ENCODE measurements at regions not wholly inside any gene's neighbourhood (a gene's known extent, or its start where the extent isn't known, plus 50 kb on each side); places are given as distances from the start of the nearest gene placed in this dataset.
"Not testable (repeated sequence)": the region's sequence is repeated elsewhere in the genome, so short reads cannot be mapped to it uniquely, and the experiment has no call there.

- TF ChIP-seq, protein P1, sequence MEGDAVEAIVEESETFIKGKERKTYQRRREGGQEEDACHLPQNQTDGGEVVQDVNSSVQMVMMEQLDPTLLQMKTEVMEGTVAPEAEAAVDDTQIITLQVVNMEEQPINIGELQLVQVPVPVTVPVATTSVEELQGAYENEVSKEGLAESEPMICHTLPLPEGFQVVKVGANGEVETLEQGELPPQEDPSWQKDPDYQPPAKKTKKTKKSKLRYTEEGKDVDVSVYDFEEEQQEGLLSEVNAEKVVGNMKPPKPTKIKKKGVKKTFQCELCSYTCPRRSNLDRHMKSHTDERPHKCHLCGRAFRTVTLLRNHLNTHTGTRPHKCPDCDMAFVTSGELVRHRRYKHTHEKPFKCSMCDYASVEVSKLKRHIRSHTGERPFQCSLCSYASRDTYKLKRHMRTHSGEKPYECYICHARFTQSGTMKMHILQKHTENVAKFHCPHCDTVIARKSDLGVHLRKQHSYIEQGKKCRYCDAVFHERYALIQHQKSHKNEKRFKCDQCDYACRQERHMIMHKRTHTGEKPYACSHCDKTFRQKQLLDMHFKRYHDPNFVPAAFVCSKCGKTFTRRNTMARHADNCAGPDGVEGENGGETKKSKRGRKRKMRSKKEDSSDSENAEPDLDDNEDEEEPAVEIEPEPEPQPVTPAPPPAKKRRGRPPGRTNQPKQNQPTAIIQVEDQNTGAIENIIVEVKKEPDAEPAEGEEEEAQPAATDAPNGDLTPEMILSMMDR (IDR thresholded peaks at IDR 0.05; ENCODE audit: poor library complexity, severe bottlenecking) = no peak
- Histone ChIP-seq H3K4me3 (ENCODE audit: severe bottlenecking) (no peak overlapping the region), H3K4me1 (ENCODE audit: insufficient read depth, poor library complexity, severe bottlenecking) (no peaks in the 10 kb centered on the region), H3K36me3 (ENCODE audit: low read depth) (no peaks in the 10 kb centered on the region), H3K9me3 (ENCODE audit: severe bottlenecking) (no peaks in the 10 kb centered on the region), H3K27ac (ENCODE audit: poor library complexity, severe bottlenecking) (no peak overlapping the region), H3K27me3 (ENCODE audit: insufficient read depth, poor library complexity, severe bottlenecking) (no peaks in the 10 kb centered on the region)
- ATAC-seq (ENCODE audit: low read depth) = no peak
- no peak for DNase-seq (ENCODE audit: low spot score)
These were observed 101.6 kb upstream of the CTSV start for GRCh38 chr9:97140566-97140965.

- H3K4me1 ChIP-seq (ENCODE audit: insufficient read depth, poor library complexity, severe bottlenecking) = no peaks in the 10 kb centered on the region
- no peaks in the 10 kb centered on the region for H3K9me3 ChIP-seq (ENCODE audit: severe bottlenecking)
- H3K27me3 ChIP-seq (ENCODE audit: insufficient read depth, poor library complexity, severe bottlenecking) = no peaks in the 10 kb centered on the region
- no peak overlapping the region for H3K4me3 ChIP-seq (ENCODE audit: severe bottlenecking)
- TF ChIP-seq, protein P1 (IDR thresholded peaks at IDR 0.05; ENCODE audit: poor library complexity, severe bottlenecking) = no peak
- no peak for DNase-seq (ENCODE audit: low spot score)
- ATAC-seq (ENCODE audit: low read depth) = no peak
- no peak overlapping the region for H3K27ac ChIP-seq (ENCODE audit: poor library complexity, severe bottlenecking)
- no peaks in the 10 kb centered on the region for H3K36me3 ChIP-seq (ENCODE audit: low read depth)
These were observed 97.5 kb upstream of the CTSV start for GRCh38 chr9:97136421-97136820.

GRCh38 chr9:97133966-97134365, 95.0 kb upstream of the CTSV start:
- H3K27me3 ChIP-seq (ENCODE audit: insufficient read depth, poor library complexity, severe bottlenecking); DNase-seq (ENCODE audit: low spot score); H3K4me3 ChIP-seq (ENCODE audit: severe bottlenecking); ATAC-seq (ENCODE audit: low read depth); H3K9me3 ChIP-seq (ENCODE audit: severe bottlenecking); H3K4me1 ChIP-seq (ENCODE audit: insufficient read depth, poor library complexity, severe bottlenecking); H3K27ac ChIP-seq (ENCODE audit: poor library complexity, severe bottlenecking); H3K36me3 ChIP-seq (ENCODE audit: low read depth): not testable (repeated sequence)

DNA sequence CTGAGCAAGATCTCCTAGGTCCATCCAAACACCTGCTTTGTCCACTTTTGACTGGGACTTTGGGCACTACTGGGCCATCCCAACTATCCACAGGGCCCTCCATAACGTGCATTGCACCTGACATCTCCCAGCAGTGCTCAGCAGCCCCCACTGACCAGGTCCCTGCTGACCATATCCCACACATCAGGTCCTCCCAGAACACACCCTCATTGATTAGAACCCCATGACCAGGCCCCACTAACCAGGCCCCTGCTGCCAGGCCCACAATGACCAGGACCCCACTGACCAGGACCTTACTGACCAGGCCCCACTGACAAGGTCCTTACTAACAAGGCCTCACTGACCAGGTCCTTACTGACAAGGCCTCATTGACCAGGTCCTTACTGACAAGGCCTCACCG, 93.9 kb upstream of the CTSV start:
- Histone ChIP-seq H3K27ac (ENCODE audit: poor library complexity, severe bottlenecking) (no peak overlapping the region), H3K4me3 (ENCODE audit: severe bottlenecking) (no peak overlapping the region), H3K27me3 (ENCODE audit: insufficient read depth, poor library complexity, severe bottlenecking) (no peaks in the 10 kb centered on the region), H3K4me1 (ENCODE audit: insufficient read depth, poor library complexity, severe bottlenecking) (no peaks in the 10 kb centered on the region), H3K36me3 (ENCODE audit: low read depth) (no peaks in the 10 kb centered on the region), H3K9me3 (ENCODE audit: severe bottlenecking) (no peaks in the 10 kb centered on the region)
- DNase-seq (ENCODE audit: low spot score) (no peak), ATAC-seq (ENCODE audit: low read depth) (no peak)
- TF ChIP-seq, protein P1 (IDR thresholded peaks at IDR 0.05; ENCODE audit: poor library complexity, severe bottlenecking) = no peak

- not testable (repeated sequence) for H3K4me3 ChIP-seq (ENCODE audit: severe bottlenecking); DNase-seq (ENCODE audit: low spot score); H3K36me3 ChIP-seq (ENCODE audit: low read depth); H3K9me3 ChIP-seq (ENCODE audit: severe bottlenecking); ATAC-seq (ENCODE audit: low read depth); H3K27ac ChIP-seq (ENCODE audit: poor library complexity, severe bottlenecking); H3K27me3 ChIP-seq (ENCODE audit: insufficient read depth, poor library complexity, severe bottlenecking); H3K4me1 ChIP-seq (ENCODE audit: insufficient read depth, poor library complexity, severe bottlenecking)
These were observed 91.9 kb upstream of the CTSV start for GRCh38 chr9:97130864-97131263.

DNA sequence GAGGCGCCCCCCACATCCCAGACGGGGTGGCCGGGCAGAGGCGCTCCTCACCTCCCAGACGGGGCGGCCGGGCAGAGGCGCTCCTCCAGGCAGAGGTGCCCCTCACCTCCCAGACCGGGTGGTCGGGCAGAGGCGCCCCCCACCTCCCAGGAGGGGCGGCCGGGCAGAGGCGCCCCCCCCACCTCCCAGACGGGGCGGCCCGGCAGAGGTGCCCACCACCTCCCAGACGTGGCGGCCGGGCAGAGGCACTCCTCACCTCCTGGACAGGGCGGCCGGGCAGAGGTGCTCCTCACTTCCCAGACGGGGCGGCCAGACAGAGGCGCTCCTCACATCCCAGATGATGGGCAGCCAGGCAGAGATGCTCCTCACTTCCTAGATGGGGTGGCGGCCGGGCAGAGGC, 91.4 kb upstream of the CTSV start:
- not testable (repeated sequence) for H3K4me3 ChIP-seq (ENCODE audit: severe bottlenecking); H3K36me3 ChIP-seq (ENCODE audit: low read depth); H3K27ac ChIP-seq (ENCODE audit: poor library complexity, severe bottlenecking); DNase-seq (ENCODE audit: low spot score); H3K4me1 ChIP-seq (ENCODE audit: insufficient read depth, poor library complexity, severe bottlenecking); H3K9me3 ChIP-seq (ENCODE audit: severe bottlenecking); H3K27me3 ChIP-seq (ENCODE audit: insufficient read depth, poor library complexity, severe bottlenecking); ATAC-seq (ENCODE audit: low read depth)

Measured in RWPE2 (cell line).